GM23338 (cell line): ENCODE measurements at regions not wholly inside any gene's neighbourhood (a gene's known extent, or its start where the extent isn't known, plus 50 kb on each side); places are given as distances from the start of the nearest gene placed in this dataset.

ENCODE experiments used
- ATAC-seq: fragments of 200-7000 bp; cut with Tn5 transposase; 3 replicates; pipeline ENCODE4 v1.9.1; 2020
- DNase-seq: peaks from one replicate; pipeline ENCODE4 v3.0.0-alpha.2; 2015; ENCODE audit warnings: low spot score
- H2AFZ ChIP-seq: fragments of 200-600 bp; sonication (generic); 2 replicates; pipeline ENCODE4 v1.8.0; 2016; ENCODE audit warnings: antibody characterized with exemption, mild to moderate bottlenecking, moderate library complexity
- H3F3A ChIP-seq: fragments of 200-600 bp; sonication (generic); replicated peaks from 2 replicates; pipeline ENCODE4 v1.8.0; 2017; ENCODE audit warnings: antibody characterized with exemption, mixed run types, low read depth
- H3K27ac ChIP-seq: fragments of 200-600 bp; sonication (generic); 2 replicates; pipeline ENCODE4 v1.6.1; 2016; ENCODE audit warnings: low read depth
- H3K27me3 ChIP-seq: fragments of 200-600 bp; sonication (generic); 2 replicates; pipeline ENCODE4 v1.8.0; 2016; ENCODE audit warnings: mild to moderate bottlenecking, mixed run types, moderate library complexity; ENCODE audit not compliant: insufficient read depth
- H3K36me3 ChIP-seq: fragments of 200-600 bp; sonication (generic); 2 replicates; pipeline ENCODE4 v1.8.0; 2016; ENCODE audit warnings: mild to moderate bottlenecking; ENCODE audit not compliant: insufficient read depth
- H3K4me1 ChIP-seq: fragments of 200-600 bp; sonication (generic); 2 replicates; pipeline ENCODE4 v1.8.0; 2016; ENCODE audit warnings: mild to moderate bottlenecking, moderate library complexity; ENCODE audit not compliant: insufficient read depth
- H3K4me2 ChIP-seq: fragments of 200-600 bp; sonication (generic); 2 replicates; pipeline ENCODE4 v1.7.1; 2017; ENCODE audit warnings: mixed run types
- H3K4me3 ChIP-seq: fragments of 200-600 bp; sonication (generic); 2 replicates; pipeline ENCODE4 v1.6.1; 2016; ENCODE audit warnings: mixed run types
- H3K79me2 ChIP-seq: fragments of 200-600 bp; sonication (generic); replicated peaks from 2 replicates; pipeline ENCODE4 v1.8.0; 2017; ENCODE audit warnings: mild to moderate bottlenecking; ENCODE audit not compliant: insufficient read depth
- H3K9me2 ChIP-seq: fragments of 200-600 bp; sonication (generic); 2 replicates; pipeline ENCODE4 v1.8.0; 2017; ENCODE audit not compliant: insufficient read depth
- H4K20me1 ChIP-seq: fragments of 200-600 bp; sonication (generic); replicated peaks from 2 replicates; pipeline ENCODE4 v1.8.0; 2017; ENCODE audit warnings: mild to moderate bottlenecking; ENCODE audit not compliant: insufficient read depth
- H3K27ac Mint-ChIP-seq: 2 replicates; pipeline ENCODE4 v1.8.0; 2020; ENCODE audit warnings: inconsistent platforms, mild to moderate bottlenecking, moderate library complexity, mixed read lengths
- H3K27me3 Mint-ChIP-seq: 3 replicates; pipeline ENCODE4 v1.8.0; 2022; ENCODE audit warnings: low read depth, mild to moderate bottlenecking, moderate library complexity, mixed read lengths, inconsistent platforms; ENCODE audit not compliant: insufficient read depth, poor library complexity
- H3K36me3 Mint-ChIP-seq: 3 replicates; pipeline ENCODE4 v1.8.0; 2021; ENCODE audit warnings: low read depth, mild to moderate bottlenecking, inconsistent platforms, moderate library complexity, mixed read lengths
- H3K4me1 Mint-ChIP-seq: 3 replicates; pipeline ENCODE4 v1.8.0; 2020; ENCODE audit warnings: mild to moderate bottlenecking, inconsistent platforms, mixed read lengths
- H3K4me3 Mint-ChIP-seq: 3 replicates; pipeline ENCODE4 v1.8.0; 2021; ENCODE audit warnings: moderate library complexity, mild to moderate bottlenecking, inconsistent platforms, mixed read lengths
- H3K9me3 Mint-ChIP-seq: 3 replicates; pipeline ENCODE4 v1.8.0; 2020; ENCODE audit warnings: moderate library complexity, mild to moderate bottlenecking, inconsistent platforms, mixed read lengths
- CREB1 ChIP-seq: fragments of 250-450 bp; sonication (Bioruptor Pico); IDR thresholded peaks from 2 replicates; pipeline ENCODE4 v1.5.0; 2020; ENCODE audit warnings: low read depth, mild to moderate bottlenecking, moderate library complexity
- CTCF ChIP-seq, 2 experiments: fragments of 200-600 bp in 1 of 2; sonication (generic) in 1 of 2; conservative IDR thresholded peaks; 2 replicates each; pipeline versions ENCODE4 v1.5.1 to v1.6.1; 2016 to 2017; ENCODE audit warnings: antibody characterized with exemption in 2 of 2, low read depth in 2 of 2, mild to moderate bottlenecking in 2 of 2, moderate library complexity in 1 of 2
- EZH2 ChIP-seq: fragments of 200-600 bp; sonication (generic); IDR thresholded peaks from one replicate; pipeline ENCODE4 v1.8.0; 2017; ENCODE audit warnings: antibody characterized with exemption, mild to moderate bottlenecking, low read depth; ENCODE audit not compliant: unreplicated experiment
- EZH2phosphoT487 ChIP-seq: fragments of 200-600 bp; sonication (generic); IDR thresholded peaks from one replicate; pipeline ENCODE4 v1.8.1; 2018; ENCODE audit warnings: antibody characterized with exemption; ENCODE audit not compliant: unreplicated experiment
- JUNB ChIP-seq: IDR thresholded peaks from one replicate; pipeline ENCODE4 v1.6.1; 2016; ENCODE audit warnings: antibody characterized with exemption; ENCODE audit not compliant: unreplicated experiment
- NANOG ChIP-seq: IDR thresholded peaks from 2 replicates; pipeline ENCODE4 v1.6.1; 2016; ENCODE audit warnings: antibody characterized with exemption, borderline replicate concordance
- POLR2AphosphoS5 ChIP-seq: IDR thresholded peaks from 2 replicates; pipeline ENCODE4 v1.6.1; 2016; ENCODE audit warnings: antibody characterized with exemption, low read depth
- REST ChIP-seq: IDR thresholded peaks from one replicate; pipeline ENCODE4 v1.6.1; 2018; ENCODE audit warnings: antibody characterized with exemption; ENCODE audit not compliant: unreplicated experiment
- STAT1 ChIP-seq: IDR thresholded peaks from one replicate; pipeline ENCODE4 v1.6.1; 2016; ENCODE audit warnings: antibody characterized with exemption; ENCODE audit not compliant: unreplicated experiment
- ZNF114 ChIP-seq: fragments of 250-450 bp; sonication (Bioruptor Pico); IDR thresholded peaks from 2 replicates; pipeline ENCODE4 v1.5.0; 2020; ENCODE audit warnings: mild to moderate bottlenecking, moderate library complexity
- ZNF331 ChIP-seq: fragments of 250-450 bp; sonication (Bioruptor Pico); IDR thresholded peaks from 2 replicates; pipeline ENCODE4 v1.5.0; 2020; ENCODE audit warnings: low read depth, mild to moderate bottlenecking, moderate library complexity
- ZNF462 ChIP-seq: fragments of 250-450 bp; sonication (Bioruptor Pico); IDR thresholded peaks from 2 replicates; pipeline ENCODE4 v1.5.0; 2020; ENCODE audit warnings: mild to moderate bottlenecking, moderate library complexity
- TF ChIP-seq, protein P1 (sequence below): IDR thresholded peaks from 2 replicates; pipeline ENCODE4 v1.6.1; 2016; ENCODE audit warnings: antibody characterized with exemption

DNA sequence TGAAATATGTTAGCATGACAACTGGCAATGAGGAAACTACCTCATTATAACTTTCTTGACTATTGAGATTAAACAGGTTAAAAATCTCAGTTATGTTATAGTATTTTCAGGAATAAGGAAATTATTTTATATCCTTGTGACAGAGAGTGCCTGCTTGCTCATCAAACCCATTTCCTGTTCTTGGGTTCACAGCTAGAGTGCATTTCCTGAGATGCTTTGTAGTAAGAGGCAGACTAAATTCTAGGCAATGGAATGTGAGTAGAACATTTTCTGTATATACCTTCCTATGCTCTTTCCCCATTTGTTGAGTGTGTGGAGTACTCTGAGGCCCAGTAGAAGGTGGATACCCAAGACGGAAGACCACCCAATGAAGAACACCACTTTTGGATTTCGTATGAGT lies 96.9 kb upstream of the CASK start:
- no peaks in the 10 kb centered on the region for H3K36me3 Mint-ChIP-seq
- DNase-seq (no peak), ATAC-seq (no peak)
- Histone ChIP-seq H3F3A (no peaks in the 10 kb centered on the region), H3K4me2 (no peak overlapping the region), H3K79me2 (no peaks in the 10 kb centered on the region), H2AFZ (no peak overlapping the region), H3K4me3 (no peak overlapping the region), H3K9me2 (no peaks in the 10 kb centered on the region), H3K27me3 (no peaks in the 10 kb centered on the region), H3K4me1 (no peaks in the 10 kb centered on the region), H3K27ac (no peak overlapping the region), H4K20me1 (no peaks in the 10 kb centered on the region), H3K36me3 (no peaks in the 10 kb centered on the region)
- H3K27ac Mint-ChIP-seq = no peak overlapping the region
- no peak for TF ChIP-seq CREB1 (CRISPR knock-in tag)
- no peak for TF ChIP-seq JUNB
- TF ChIP-seq CTCF (conservative IDR thresholded peaks at IDR 0.05; ENCODE audit: low read depth in 2 of 2) = no peak
- TF ChIP-seq EZH2phosphoT487 = no peak
- TF ChIP-seq ZNF462 = no peak
- TF ChIP-seq STAT1 = no peak
- TF ChIP-seq ZNF114 (CRISPR knock-in tag) = no peak
- no peak for TF ChIP-seq POLR2AphosphoS5
- TF ChIP-seq ZNF331 = no peak
- TF ChIP-seq NANOG = no peak
- TF ChIP-seq EZH2 = no peak
- TF ChIP-seq, protein P1, sequence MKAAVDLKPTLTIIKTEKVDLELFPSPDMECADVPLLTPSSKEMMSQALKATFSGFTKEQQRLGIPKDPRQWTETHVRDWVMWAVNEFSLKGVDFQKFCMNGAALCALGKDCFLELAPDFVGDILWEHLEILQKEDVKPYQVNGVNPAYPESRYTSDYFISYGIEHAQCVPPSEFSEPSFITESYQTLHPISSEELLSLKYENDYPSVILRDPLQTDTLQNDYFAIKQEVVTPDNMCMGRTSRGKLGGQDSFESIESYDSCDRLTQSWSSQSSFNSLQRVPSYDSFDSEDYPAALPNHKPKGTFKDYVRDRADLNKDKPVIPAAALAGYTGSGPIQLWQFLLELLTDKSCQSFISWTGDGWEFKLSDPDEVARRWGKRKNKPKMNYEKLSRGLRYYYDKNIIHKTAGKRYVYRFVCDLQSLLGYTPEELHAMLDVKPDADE = no peak
- TF ChIP-seq REST = no peak
- H3K27me3 Mint-ChIP-seq = no peaks in the 10 kb centered on the region
- no peak overlapping the region for H3K4me3 Mint-ChIP-seq
- no peaks in the 10 kb centered on the region for H3K9me3 Mint-ChIP-seq
- no peaks in the 10 kb centered on the region for H3K4me1 Mint-ChIP-seq
